ENCODE measurements at regions not wholly inside any gene's neighbourhood (a gene's known extent, or its start where the extent isn't known, plus 50 kb on each side); places are given as distances from the start of the nearest gene placed in this dataset.
"Not testable (repeated sequence)": the region's sequence is repeated elsewhere in the genome, so short reads cannot be mapped to it uniquely, and the experiment has no call there.

- no peaks in the 10 kb centered on the region for H3K27me3 Mint-ChIP-seq
- H3K27ac Mint-ChIP-seq = no peak overlapping the region
- no peak for DNase-seq (ENCODE audit: extremely low spot score, unreplicated experiment)
- peaks cover 18% of the 10 kb centered on the region for H3K9me3 Mint-ChIP-seq
- H3K4me3 Mint-ChIP-seq = no peak overlapping the region
- no peaks in the 10 kb centered on the region for H3K4me1 Mint-ChIP-seq (ENCODE audit: unreplicated experiment)
- no peak for TF ChIP-seq CTCF (conservative IDR thresholded peaks at IDR 0.05)
- no peaks in the 10 kb centered on the region for H3K36me3 Mint-ChIP-seq
Observed at GRCh38 chr6:67814262-67814661, 820.8 kb upstream of the ADGRB3 start.

DNA sequence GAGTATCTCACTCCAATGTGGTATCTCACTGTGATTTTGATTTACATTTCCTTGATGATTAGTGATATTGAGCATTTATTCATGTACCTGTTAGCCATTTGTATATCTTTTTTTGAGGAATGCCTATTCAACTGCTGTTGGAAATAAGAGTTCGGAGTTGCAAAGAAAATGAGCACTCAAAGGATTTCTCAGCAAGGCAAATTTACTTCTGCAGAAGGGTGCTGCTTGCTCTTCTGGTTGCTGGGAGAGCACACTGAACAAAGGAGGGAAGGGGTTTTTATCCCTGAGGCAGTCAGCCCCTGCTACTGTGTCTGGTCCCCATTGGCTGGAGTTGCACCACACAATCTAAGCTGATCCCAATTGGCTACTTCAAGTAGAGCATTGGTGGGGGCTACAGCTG, 822.4 kb upstream of the ADGRB3 start:
- Mint-ChIP-seq H3K27me3 (no peaks in the 10 kb centered on the region), H3K4me3 (no peak overlapping the region), H3K9me3 (peaks cover 18% of the 10 kb centered on the region), H3K36me3 (no peaks in the 10 kb centered on the region), H3K27ac (no peak overlapping the region), H3K4me1 (ENCODE audit: unreplicated experiment) (no peaks in the 10 kb centered on the region)
- no peak for TF ChIP-seq CTCF (conservative IDR thresholded peaks at IDR 0.05)
- DNase-seq (ENCODE audit: extremely low spot score, unreplicated experiment) = no peak

GRCh38 chr6:67812125-67812524, 823.0 kb upstream of the ADGRB3 start:
- no peak overlapping the region for H3K4me3 Mint-ChIP-seq
- no peaks in the 10 kb centered on the region for H3K36me3 Mint-ChIP-seq
- no peaks in the 10 kb centered on the region for H3K4me1 Mint-ChIP-seq (ENCODE audit: unreplicated experiment)
- no peak for DNase-seq (ENCODE audit: extremely low spot score, unreplicated experiment)
- H3K9me3 Mint-ChIP-seq = peaks cover 18% of the 10 kb centered on the region
- no peaks in the 10 kb centered on the region for H3K27me3 Mint-ChIP-seq
- H3K27ac Mint-ChIP-seq = no peak overlapping the region
- TF ChIP-seq CTCF (conservative IDR thresholded peaks at IDR 0.05) = no peak

DNA sequence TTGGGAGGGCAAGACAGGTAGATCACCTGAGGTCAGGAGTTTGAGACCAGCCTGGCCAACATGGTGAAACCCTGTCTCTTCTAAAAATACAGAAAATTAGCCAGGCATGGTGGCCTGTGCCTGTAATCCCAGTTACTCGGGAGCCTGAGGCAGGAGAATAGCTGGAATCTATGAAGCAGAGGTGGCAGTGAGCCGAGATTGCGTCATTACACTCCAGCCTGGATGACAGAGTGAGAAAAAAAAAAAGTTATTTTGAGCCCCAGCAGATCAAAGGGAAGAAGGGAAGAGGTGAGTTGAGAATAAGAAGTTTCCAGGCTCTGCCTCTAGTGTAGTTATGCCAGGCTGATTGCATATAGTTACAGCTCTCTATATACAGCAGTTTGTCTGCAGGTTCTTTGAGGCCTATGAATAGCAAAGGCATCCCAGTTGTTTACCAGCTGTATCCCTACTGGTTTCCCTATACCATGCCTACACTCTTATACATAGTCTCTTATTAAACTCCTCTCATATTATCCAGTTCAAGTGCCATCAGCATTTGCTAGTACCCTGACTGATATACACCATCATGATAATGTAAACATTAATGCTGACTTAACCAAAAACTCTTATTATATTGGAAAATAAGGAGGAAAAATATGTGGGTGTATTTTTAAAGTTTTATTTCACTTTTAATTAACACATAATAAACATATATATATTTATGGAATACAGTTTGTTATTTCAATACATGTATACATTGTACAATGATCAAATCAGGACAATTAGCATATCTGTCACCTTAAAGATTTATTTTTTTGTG, 823.6 kb upstream of the ADGRB3 start:
- no peaks in the 10 kb centered on the region for H3K36me3 Mint-ChIP-seq
- H3K27me3 Mint-ChIP-seq = no peaks in the 10 kb centered on the region
- H3K27ac Mint-ChIP-seq = no peak overlapping the region
- peaks cover 18% of the 10 kb centered on the region for H3K9me3 Mint-ChIP-seq
- no peaks in the 10 kb centered on the region for H3K4me1 Mint-ChIP-seq (ENCODE audit: unreplicated experiment)
- H3K4me3 Mint-ChIP-seq = no peak overlapping the region
- no peak for DNase-seq (ENCODE audit: extremely low spot score, unreplicated experiment)
- TF ChIP-seq CTCF (conservative IDR thresholded peaks at IDR 0.05) = no peak

DNA sequence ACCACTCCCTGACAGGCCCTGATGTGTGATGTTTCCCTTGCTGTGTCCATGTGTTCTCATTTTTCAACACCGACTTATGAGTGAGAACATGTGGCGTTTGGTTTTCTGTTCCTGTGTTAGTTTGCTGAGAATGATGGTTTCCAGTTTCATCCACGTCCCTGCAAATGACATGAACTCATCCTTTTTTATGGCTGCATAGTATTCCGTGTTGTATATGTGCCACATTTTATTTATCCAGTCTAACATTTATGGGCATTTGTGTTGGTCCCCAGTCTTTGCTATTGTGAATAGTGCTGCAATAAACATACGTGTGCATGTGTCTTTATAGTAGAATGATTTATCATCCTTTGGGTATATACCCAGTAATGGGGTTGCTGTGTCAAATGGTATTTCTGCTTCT, 830.3 kb upstream of the ADGRB3 start:
- not testable (repeated sequence) for H3K9me3 Mint-ChIP-seq; DNase-seq (ENCODE audit: extremely low spot score, unreplicated experiment); H3K27ac Mint-ChIP-seq; H3K4me3 Mint-ChIP-seq; H3K36me3 Mint-ChIP-seq; H3K27me3 Mint-ChIP-seq; H3K4me1 Mint-ChIP-seq (ENCODE audit: unreplicated experiment)

GRCh38 chr6:67802771-67803170, 832.3 kb upstream of the ADGRB3 start:
- H3K27me3 Mint-ChIP-seq = no peaks in the 10 kb centered on the region
- no peak for DNase-seq (ENCODE audit: extremely low spot score, unreplicated experiment)
- H3K4me3 Mint-ChIP-seq = no peak overlapping the region
- H3K27ac Mint-ChIP-seq = no peak overlapping the region
- H3K36me3 Mint-ChIP-seq = no peaks in the 10 kb centered on the region
- H3K4me1 Mint-ChIP-seq (ENCODE audit: unreplicated experiment) = no peaks in the 10 kb centered on the region
- H3K9me3 Mint-ChIP-seq = no peaks in the 10 kb centered on the region
- TF ChIP-seq CTCF (conservative IDR thresholded peaks at IDR 0.05) = no peak
